EL (cell line): ENCODE measurements at regions not wholly inside any gene's neighbourhood (a gene's known extent, or its start where the extent isn't known, plus 50 kb on each side); places are given as distances from the start of the nearest gene placed in this dataset.

ENCODE experiments used
- DNase-seq: peaks from one replicate; pipeline ENCODE4 v3.0.0-alpha.2; 2016

- no peak for DNase-seq
These were observed 95.9 kb upstream of the KLHL25 start for GRCh38 chr15:85890620-85890980.

- no peak for DNase-seq
These were observed 96.7 kb upstream of the KLHL25 start for GRCh38 chr15:85891470-85891869.

- DNase-seq: no peak
These were observed 97.5 kb upstream of the KLHL25 start for GRCh38 chr15:85892232-85892631.

- no peak for DNase-seq
These were observed 102.6 kb upstream of the KLHL25 start for GRCh38 chr15:85897207-85897894.

GRCh38 chr15:85897895-85898717, 103.4 kb upstream of the KLHL25 start:
- DNase-seq: no peak

GRCh38 chr15:85899927-85900326, 105.2 kb upstream of the KLHL25 start:
- no peak for DNase-seq

- DNase-seq: no peak
These were observed 111.2 kb upstream of the KLHL25 start for GRCh38 chr15:85905751-85906450.

- DNase-seq: no peak
These were observed 111.9 kb upstream of the KLHL25 start for GRCh38 chr15:85906640-85907039.

GRCh38 chr15:85910834-85911233, 116.1 kb upstream of the KLHL25 start:
- no peak for DNase-seq

- DNase-seq: no peak
These were observed 118.7 kb upstream of the KLHL25 start for GRCh38 chr15:85913461-85913860.

- DNase-seq: no peak
These were observed 126.2 kb upstream of the KLHL25 start for GRCh38 chr15:85920956-85921355.

GRCh38 chr15:85924088-85924487, 129.4 kb upstream of the KLHL25 start:
- DNase-seq: no peak

- DNase-seq: no peak
These were observed 131.0 kb upstream of the KLHL25 start for GRCh38 chr15:85925649-85926237.

- DNase-seq: no peak
These were observed 132.1 kb upstream of the KLHL25 start for GRCh38 chr15:85926834-85927233.

- DNase-seq: no peak
These were observed 133.3 kb upstream of the KLHL25 start for GRCh38 chr15:85927931-85928537.

GRCh38 chr15:85929786-85930185, 135.1 kb upstream of the KLHL25 start:
- DNase-seq: no peak

GRCh38 chr15:85932391-85932790, 137.7 kb upstream of the KLHL25 start:
- DNase-seq: no peak

GRCh38 chr15:85934691-85935090, 140.0 kb upstream of the KLHL25 start:
- no peak for DNase-seq

GRCh38 chr15:85935182-85935581, 140.5 kb upstream of the KLHL25 start:
- no peak for DNase-seq

- DNase-seq: no peak
These were observed 142.0 kb upstream of the AGBL1 start for GRCh38 chr15:85937661-85938060.

GRCh38 chr15:85941186-85941855, 138.3 kb upstream of the AGBL1 start:
- no peak for DNase-seq

GRCh38 chr15:85942632-85943031, 137.0 kb upstream of the AGBL1 start:
- DNase-seq: no peak
